SK-N-SH treated with all-trans-retinoic acid at 6 μM for 48 hours (cell line): ENCODE measurements at regions not wholly inside any gene's neighbourhood (a gene's known extent, or its start where the extent isn't known, plus 50 kb on each side); places are given as distances from the start of the nearest gene placed in this dataset.

Experiments used
- ATAC-seq: fragments of 200-7000 bp; cut with Tn5 transposase; 3 replicates; pipeline ENCODE4 v1.9.1; 2020; ENCODE audit warnings: mild to moderate bottlenecking, moderate library complexity
- BACH2 ChIP-seq: fragments of 250-450 bp; sonication (Bioruptor Pico); IDR thresholded peaks from 2 replicates; pipeline ENCODE4 v1.9.0; 2021; ENCODE audit warnings: mild to moderate bottlenecking, borderline replicate concordance
- CSDC2 ChIP-seq: fragments of 250-450 bp; sonication (Bioruptor Pico); IDR thresholded peaks from 2 replicates; pipeline ENCODE4 v1.5.0; 2020; ENCODE audit warnings: mild to moderate bottlenecking, moderate library complexity
- ESRRG ChIP-seq: fragments of 250-450 bp; sonication (Bioruptor Pico); IDR thresholded peaks from 2 replicates; pipeline ENCODE4 v1.6.1; 2021; ENCODE audit warnings: mild to moderate bottlenecking
- GLIS3 ChIP-seq: fragments of 250-450 bp; sonication (Bioruptor Pico); IDR thresholded peaks from 2 replicates; pipeline ENCODE4 v1.5.0; 2020; ENCODE audit warnings: mild to moderate bottlenecking, moderate library complexity
- ISL1 ChIP-seq: fragments of 250-450 bp; sonication (Bioruptor Pico); IDR thresholded peaks from 2 replicates; pipeline ENCODE4 v2.1.2; 2022; ENCODE audit warnings: mild to moderate bottlenecking, moderate library complexity
- OSR1 ChIP-seq: fragments of 250-450 bp; sonication (Bioruptor Pico); IDR thresholded peaks from 2 replicates; pipeline ENCODE4 v1.8.0; 2022; ENCODE audit warnings: moderate library complexity, mild to moderate bottlenecking, inconsistent platforms
- PPARA ChIP-seq: fragments of 250-450 bp; sonication (Bioruptor Pico); IDR thresholded peaks from 2 replicates; pipeline ENCODE4 v1.5.0; 2020; ENCODE audit warnings: mild to moderate bottlenecking, borderline replicate concordance
- RARB ChIP-seq: fragments of 250-450 bp; sonication (Bioruptor Pico); IDR thresholded peaks from 2 replicates; pipeline ENCODE4 v1.8.0; 2021; ENCODE audit warnings: mild to moderate bottlenecking, moderate library complexity
- SNAI2 ChIP-seq: fragments of 250-450 bp; sonication (Bioruptor Pico); IDR thresholded peaks from 2 replicates; pipeline ENCODE4 v1.5.0; 2020; ENCODE audit warnings: mild to moderate bottlenecking, moderate library complexity
- TCF4 ChIP-seq: fragments of 250-450 bp; sonication (Bioruptor Pico); IDR thresholded peaks from 2 replicates; pipeline ENCODE4 v1.8.0; 2021; ENCODE audit warnings: mild to moderate bottlenecking, moderate library complexity, borderline replicate concordance
- TOX ChIP-seq: fragments of 250-450 bp; sonication (Bioruptor Pico); IDR thresholded peaks from 2 replicates; pipeline ENCODE4 v1.8.0; 2021; ENCODE audit warnings: mild to moderate bottlenecking, moderate library complexity, borderline replicate concordance
- ZC3H10 ChIP-seq: fragments of 250-450 bp; sonication (Bioruptor Pico); IDR thresholded peaks from 2 replicates; pipeline ENCODE4 v1.5.1; 2021; ENCODE audit warnings: mild to moderate bottlenecking, moderate library complexity
- ZFP3 ChIP-seq: fragments of 250-450 bp; sonication (Bioruptor Pico); IDR thresholded peaks from 2 replicates; pipeline ENCODE4 v1.5.0; 2020; ENCODE audit warnings: mild to moderate bottlenecking, moderate library complexity
- ZFP30 ChIP-seq: fragments of 450-650 bp; formaldehyde crosslinking; IDR thresholded peaks from 2 replicates; pipeline ENCODE4 v1.5.0; 2022; ENCODE audit warnings: mild to moderate bottlenecking, moderate library complexity
- ZNF565 ChIP-seq: fragments of 450-650 bp; formaldehyde crosslinking; conservative IDR thresholded peaks from 2 replicates; pipeline ENCODE4 v1.5.0; 2020; ENCODE audit warnings: low read depth, mild to moderate bottlenecking, moderate library complexity
- ZNF70 ChIP-seq: fragments of 450-650 bp; formaldehyde crosslinking; IDR thresholded peaks from 2 replicates; pipeline ENCODE4 v1.5.0; 2020; ENCODE audit warnings: mild to moderate bottlenecking, moderate library complexity
- ZNF8 ChIP-seq: fragments of 450-650 bp; formaldehyde crosslinking; IDR thresholded peaks from 2 replicates; pipeline ENCODE4 v1.5.0; 2020; ENCODE audit warnings: mild to moderate bottlenecking, moderate library complexity
- TF ChIP-seq, protein P1 (sequence below): fragments of 250-450 bp; sonication (Bioruptor Pico); IDR thresholded peaks from 2 replicates; pipeline ENCODE4 v1.8.0; 2020; ENCODE audit warnings: mild to moderate bottlenecking, moderate library complexity, borderline replicate concordance
- TF ChIP-seq, protein P2 (sequence below): fragments of 250-450 bp; sonication (Bioruptor Pico); IDR thresholded peaks from 2 replicates; pipeline ENCODE4 v1.5.1; 2020; ENCODE audit warnings: low read depth, mild to moderate bottlenecking, moderate library complexity
- TF ChIP-seq, protein P3 (sequence below): fragments of 250-450 bp; sonication (Bioruptor Pico); IDR thresholded peaks from 2 replicates; pipeline ENCODE4 v1.5.1; 2021; ENCODE audit warnings: mild to moderate bottlenecking, moderate library complexity
- TF ChIP-seq, protein P4 (sequence below): fragments of 250-450 bp; sonication (Bioruptor Pico); IDR thresholded peaks from 2 replicates; pipeline ENCODE4 v1.5.0; 2020; ENCODE audit warnings: mild to moderate bottlenecking, moderate library complexity
- TF ChIP-seq, protein P5 (sequence below): fragments of 250-450 bp; sonication (Bioruptor Pico); IDR thresholded peaks from 2 replicates; pipeline ENCODE4 v1.8.0; 2021; ENCODE audit warnings: low read depth, mild to moderate bottlenecking, moderate library complexity, borderline replicate concordance

DNA sequence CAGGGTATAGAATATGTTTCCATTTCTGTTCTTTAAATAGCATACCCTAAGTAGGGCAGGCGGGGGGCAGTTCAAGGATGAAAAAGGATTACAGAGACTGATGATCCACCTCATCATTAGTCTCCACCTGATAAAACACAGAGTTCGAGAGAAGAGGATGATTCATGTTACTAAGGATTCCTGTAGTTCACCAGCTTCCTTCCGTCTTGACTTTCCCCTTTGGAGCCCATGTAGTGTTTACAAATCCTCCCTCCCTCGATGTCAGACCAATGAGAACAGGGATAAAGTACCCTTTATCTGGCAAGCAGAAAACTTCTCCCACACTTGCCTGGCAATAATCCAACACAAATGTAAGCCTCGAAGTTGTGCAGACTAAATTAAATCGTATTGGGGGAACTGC is 526.3 kb upstream of the FAM241A start:
- TF ChIP-seq PPARA (CRISPR knock-in tag): no peak
- TF ChIP-seq BACH2 (CRISPR knock-in tag): no peak
- TF ChIP-seq TOX (CRISPR knock-in tag): no peak
- TF ChIP-seq, protein P1, sequence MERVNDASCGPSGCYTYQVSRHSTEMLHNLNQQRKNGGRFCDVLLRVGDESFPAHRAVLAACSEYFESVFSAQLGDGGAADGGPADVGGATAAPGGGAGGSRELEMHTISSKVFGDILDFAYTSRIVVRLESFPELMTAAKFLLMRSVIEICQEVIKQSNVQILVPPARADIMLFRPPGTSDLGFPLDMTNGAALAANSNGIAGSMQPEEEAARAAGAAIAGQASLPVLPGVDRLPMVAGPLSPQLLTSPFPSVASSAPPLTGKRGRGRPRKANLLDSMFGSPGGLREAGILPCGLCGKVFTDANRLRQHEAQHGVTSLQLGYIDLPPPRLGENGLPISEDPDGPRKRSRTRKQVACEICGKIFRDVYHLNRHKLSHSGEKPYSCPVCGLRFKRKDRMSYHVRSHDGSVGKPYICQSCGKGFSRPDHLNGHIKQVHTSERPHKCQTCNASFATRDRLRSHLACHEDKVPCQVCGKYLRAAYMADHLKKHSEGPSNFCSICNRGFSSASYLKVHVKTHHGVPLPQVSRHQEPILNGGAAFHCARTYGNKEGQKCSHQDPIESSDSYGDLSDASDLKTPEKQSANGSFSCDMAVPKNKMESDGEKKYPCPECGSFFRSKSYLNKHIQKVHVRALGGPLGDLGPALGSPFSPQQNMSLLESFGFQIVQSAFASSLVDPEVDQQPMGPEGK: no peak
- TF ChIP-seq, protein P2, sequence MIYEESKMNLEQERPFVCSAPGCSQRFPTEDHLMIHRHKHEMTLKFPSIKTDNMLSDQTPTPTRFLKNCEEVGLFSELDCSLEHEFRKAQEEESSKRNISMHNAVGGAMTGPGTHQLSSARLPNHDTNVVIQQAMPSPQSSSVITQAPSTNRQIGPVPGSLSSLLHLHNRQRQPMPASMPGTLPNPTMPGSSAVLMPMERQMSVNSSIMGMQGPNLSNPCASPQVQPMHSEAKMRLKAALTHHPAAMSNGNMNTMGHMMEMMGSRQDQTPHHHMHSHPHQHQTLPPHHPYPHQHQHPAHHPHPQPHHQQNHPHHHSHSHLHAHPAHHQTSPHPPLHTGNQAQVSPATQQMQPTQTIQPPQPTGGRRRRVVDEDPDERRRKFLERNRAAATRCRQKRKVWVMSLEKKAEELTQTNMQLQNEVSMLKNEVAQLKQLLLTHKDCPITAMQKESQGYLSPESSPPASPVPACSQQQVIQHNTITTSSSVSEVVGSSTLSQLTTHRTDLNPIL (CRISPR knock-in tag): no peak
- no peak for TF ChIP-seq ZNF8 (CRISPR knock-in tag)
- TF ChIP-seq ZFP30: no peak
- no peak for TF ChIP-seq ZC3H10
- TF ChIP-seq ZNF70 (CRISPR knock-in tag): no peak
- TF ChIP-seq ZFP3 (CRISPR knock-in tag): no peak
- TF ChIP-seq, protein P3, sequence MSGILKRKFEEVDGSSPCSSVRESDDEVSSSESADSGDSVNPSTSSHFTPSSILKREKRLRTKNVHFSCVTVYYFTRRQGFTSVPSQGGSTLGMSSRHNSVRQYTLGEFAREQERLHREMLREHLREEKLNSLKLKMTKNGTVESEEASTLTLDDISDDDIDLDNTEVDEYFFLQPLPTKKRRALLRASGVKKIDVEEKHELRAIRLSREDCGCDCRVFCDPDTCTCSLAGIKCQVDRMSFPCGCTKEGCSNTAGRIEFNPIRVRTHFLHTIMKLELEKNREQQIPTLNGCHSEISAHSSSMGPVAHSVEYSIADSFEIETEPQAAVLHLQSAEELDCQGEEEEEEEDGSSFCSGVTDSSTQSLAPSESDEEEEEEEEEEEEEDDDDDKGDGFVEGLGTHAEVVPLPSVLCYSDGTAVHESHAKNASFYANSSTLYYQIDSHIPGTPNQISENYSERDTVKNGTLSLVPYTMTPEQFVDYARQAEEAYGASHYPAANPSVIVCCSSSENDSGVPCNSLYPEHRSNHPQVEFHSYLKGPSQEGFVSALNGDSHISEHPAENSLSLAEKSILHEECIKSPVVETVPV (CRISPR knock-in tag): no peak
- TF ChIP-seq ISL1 (CRISPR knock-in tag): no peak
- TF ChIP-seq ZNF565 (CRISPR knock-in tag): no peak
- no peak for TF ChIP-seq ESRRG
- TF ChIP-seq GLIS3 (CRISPR knock-in tag): no peak
- no peak for TF ChIP-seq OSR1 (CRISPR knock-in tag)
- no peak for TF ChIP-seq TCF4
- no peak for TF ChIP-seq RARB
- TF ChIP-seq, protein P4, sequence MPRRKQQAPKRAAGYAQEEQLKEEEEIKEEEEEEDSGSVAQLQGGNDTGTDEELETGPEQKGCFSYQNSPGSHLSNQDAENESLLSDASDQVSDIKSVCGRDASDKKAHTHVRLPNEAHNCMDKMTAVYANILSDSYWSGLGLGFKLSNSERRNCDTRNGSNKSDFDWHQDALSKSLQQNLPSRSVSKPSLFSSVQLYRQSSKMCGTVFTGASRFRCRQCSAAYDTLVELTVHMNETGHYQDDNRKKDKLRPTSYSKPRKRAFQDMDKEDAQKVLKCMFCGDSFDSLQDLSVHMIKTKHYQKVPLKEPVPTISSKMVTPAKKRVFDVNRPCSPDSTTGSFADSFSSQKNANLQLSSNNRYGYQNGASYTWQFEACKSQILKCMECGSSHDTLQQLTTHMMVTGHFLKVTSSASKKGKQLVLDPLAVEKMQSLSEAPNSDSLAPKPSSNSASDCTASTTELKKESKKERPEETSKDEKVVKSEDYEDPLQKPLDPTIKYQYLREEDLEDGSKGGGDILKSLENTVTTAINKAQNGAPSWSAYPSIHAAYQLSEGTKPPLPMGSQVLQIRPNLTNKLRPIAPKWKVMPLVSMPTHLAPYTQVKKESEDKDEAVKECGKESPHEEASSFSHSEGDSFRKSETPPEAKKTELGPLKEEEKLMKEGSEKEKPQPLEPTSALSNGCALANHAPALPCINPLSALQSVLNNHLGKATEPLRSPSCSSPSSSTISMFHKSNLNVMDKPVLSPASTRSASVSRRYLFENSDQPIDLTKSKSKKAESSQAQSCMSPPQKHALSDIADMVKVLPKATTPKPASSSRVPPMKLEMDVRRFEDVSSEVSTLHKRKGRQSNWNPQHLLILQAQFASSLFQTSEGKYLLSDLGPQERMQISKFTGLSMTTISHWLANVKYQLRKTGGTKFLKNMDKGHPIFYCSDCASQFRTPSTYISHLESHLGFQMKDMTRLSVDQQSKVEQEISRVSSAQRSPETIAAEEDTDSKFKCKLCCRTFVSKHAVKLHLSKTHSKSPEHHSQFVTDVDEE (CRISPR knock-in tag): no peak
- TF ChIP-seq, protein P5, sequence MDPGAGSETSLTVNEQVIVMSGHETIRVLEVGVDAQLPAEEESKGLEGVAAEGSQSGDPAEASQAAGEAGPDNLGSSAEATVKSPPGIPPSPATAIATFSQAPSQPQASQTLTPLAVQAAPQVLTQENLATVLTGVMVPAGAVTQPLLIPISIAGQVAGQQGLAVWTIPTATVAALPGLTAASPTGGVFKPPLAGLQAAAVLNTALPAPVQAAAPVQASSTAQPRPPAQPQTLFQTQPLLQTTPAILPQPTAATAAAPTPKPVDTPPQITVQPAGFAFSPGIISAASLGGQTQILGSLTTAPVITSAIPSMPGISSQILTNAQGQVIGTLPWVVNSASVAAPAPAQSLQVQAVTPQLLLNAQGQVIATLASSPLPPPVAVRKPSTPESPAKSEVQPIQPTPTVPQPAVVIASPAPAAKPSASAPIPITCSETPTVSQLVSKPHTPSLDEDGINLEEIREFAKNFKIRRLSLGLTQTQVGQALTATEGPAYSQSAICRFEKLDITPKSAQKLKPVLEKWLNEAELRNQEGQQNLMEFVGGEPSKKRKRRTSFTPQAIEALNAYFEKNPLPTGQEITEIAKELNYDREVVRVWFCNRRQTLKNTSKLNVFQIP (CRISPR knock-in tag): no peak
- no peak for ATAC-seq

DNA sequence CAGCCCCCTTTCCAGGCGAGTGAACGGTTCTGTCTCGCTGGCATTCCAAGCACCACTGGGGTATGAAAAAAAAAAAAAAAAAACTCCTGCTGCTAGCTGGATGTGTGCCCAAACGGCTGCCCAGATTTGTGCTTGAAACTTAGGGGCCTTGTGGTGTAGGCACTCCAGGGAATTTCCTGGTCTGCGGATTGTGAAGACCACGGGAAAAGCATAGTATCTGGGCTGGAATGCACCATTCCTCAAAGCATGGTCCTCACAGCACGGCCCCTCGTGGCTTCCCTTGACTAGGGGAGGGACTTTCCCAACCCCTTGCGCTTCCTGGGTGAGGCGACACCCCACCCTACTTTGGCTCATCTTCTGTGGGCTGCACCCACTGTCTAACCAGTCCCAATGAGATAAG is 516.8 kb upstream of the FAM241A start:
- no peak for ATAC-seq
- TF ChIP-seq ISL1 (CRISPR knock-in tag): no peak
- no peak for TF ChIP-seq GLIS3 (CRISPR knock-in tag)
- TF ChIP-seq BACH2 (CRISPR knock-in tag): no peak
- no peak for TF ChIP-seq ZNF565 (CRISPR knock-in tag)
- TF ChIP-seq, protein P5 (CRISPR knock-in tag): no peak
- no peak for TF ChIP-seq SNAI2 (CRISPR knock-in tag)
- no peak for TF ChIP-seq ESRRG
- TF ChIP-seq, protein P1: no peak
- TF ChIP-seq ZNF70 (CRISPR knock-in tag): no peak
- no peak for TF ChIP-seq CSDC2
- TF ChIP-seq PPARA (CRISPR knock-in tag): no peak
- TF ChIP-seq, protein P2 (CRISPR knock-in tag): no peak
- TF ChIP-seq ZNF8 (CRISPR knock-in tag): no peak
- no peak for TF ChIP-seq ZFP30
- no peak for TF ChIP-seq RARB
- no peak for TF ChIP-seq ZC3H10
- TF ChIP-seq ZFP3 (CRISPR knock-in tag): no peak
